GM13977 (cell line): ENCODE measurements at regions not wholly inside any gene's neighbourhood (a gene's known extent, or its start where the extent isn't known, plus 50 kb on each side); places are given as distances from the start of the nearest gene placed in this dataset.

ENCODE experiments used
- DNase-seq: peaks from one replicate; pipeline ENCODE4 v3.0.0; 2012; ENCODE audit warnings: low spot score
- CTCF ChIP-seq: IDR thresholded peaks from 2 replicates; pipeline ENCODE4 v1.5.1; 2012; ENCODE audit warnings: mild to moderate bottlenecking, control low read depth; ENCODE audit not compliant: insufficient read depth; ENCODE audit errors: extremely low read depth, missing control alignments
- in situ Hi-C: fragments of 300-500 bp; cut with MboI; formaldehyde crosslinking; loops from one replicate; pipeline ENCODE4 v1.12.0; 2022; ENCODE audit warnings: low sequenced_read_pairs, low pct_unique_long_range_greater_than_20kb, mixed read lengths, inconsistent platforms; ENCODE audit not compliant: unreplicated experiment

GRCh38 chr2:204012072-204012653 is 75.6 kb downstream of the ICOS start:
- DNase-seq: no peak
- in situ Hi-C loops: no loop called here
- no peak for TF ChIP-seq CTCF

- in situ Hi-C loops: no loop called here
- no peak for DNase-seq
- TF ChIP-seq CTCF: no peak
Observed at GRCh38 chr2:204015118-204015843, 78.7 kb downstream of the ICOS start.

GRCh38 chr2:204018717-204019116 is 82.2 kb downstream of the ICOS start:
- in situ Hi-C loops: no loop called here
- DNase-seq: no peak
- TF ChIP-seq CTCF: no peak

GRCh38 chr2:204019572-204020501 is 83.3 kb downstream of the ICOS start:
- in situ Hi-C loops: no loop called here
- no peak for DNase-seq

GRCh38 chr2:204021290-204022081 is 84.9 kb downstream of the ICOS start:
- no peak for DNase-seq
- in situ Hi-C loops: no loop called here
- TF ChIP-seq CTCF: no peak

More at GRCh38 chr2:204019572-204020501, 83.3 kb downstream of the ICOS start:
- TF ChIP-seq CTCF: no peak

GRCh38 chr2:204022550-204022949 is 86.0 kb downstream of the ICOS start:
- in situ Hi-C loops: no loop called here
- TF ChIP-seq CTCF: no peak
- no peak for DNase-seq
